Subcutaneous abdominal adipose tissue (tissue), 5 donors: ENCODE measurements at regions not wholly inside any gene's neighbourhood (a gene's known extent, or its start where the extent isn't known, plus 50 kb on each side); places are given as distances from the start of the nearest gene placed in this dataset.

Source experiments
- H3K27ac ChIP-seq: one replicate; pipeline ENCODE4 v1.7.0; 2013; ENCODE audit warnings: low read depth, mild to moderate bottlenecking, inconsistent platforms, low read length, moderate library complexity
- H3K27me3 ChIP-seq, 5 donors: one replicate each; pipeline ENCODE4 v1.7.0; 2013; ENCODE audit warnings: low read length in 5 of 5, inconsistent platforms in 1 of 5; ENCODE audit not compliant: control insufficient read depth in 5 of 5, insufficient read depth in 4 of 5
- H3K36me3 ChIP-seq, 5 donors: one replicate each; pipeline ENCODE4 v1.7.0; 2013; ENCODE audit warnings: low read length in 5 of 5; ENCODE audit not compliant: control insufficient read depth in 5 of 5, insufficient read depth in 5 of 5
- H3K4me1 ChIP-seq, 5 donors: one replicate each; pipeline ENCODE4 v1.7.0; 2013; ENCODE audit warnings: low read length in 5 of 5, mild to moderate bottlenecking in 3 of 5, moderate library complexity in 1 of 5; ENCODE audit not compliant: control insufficient read depth in 5 of 5, insufficient read depth in 5 of 5
- H3K4me3 ChIP-seq, 5 donors: one replicate each; pipeline ENCODE4 v1.7.0; 2013; ENCODE audit warnings: low read length in 5 of 5, low read depth in 1 of 5
- H3K9ac ChIP-seq, 5 donors: one replicate each; pipeline ENCODE4 v1.7.0; 2013; ENCODE audit warnings: low read length in 5 of 5, mild to moderate bottlenecking in 4 of 5, moderate library complexity in 3 of 5
- H3K9me3 ChIP-seq, 5 donors: one replicate each; pipeline ENCODE4 v1.7.0; 2013; ENCODE audit warnings: low read length in 5 of 5; ENCODE audit not compliant: control insufficient read depth in 5 of 5
- donor health status: healthy.
- donor health status: healthy.
- donor health status: healthy.
- donor health status: healthy.
- donor health status: healthy.

DNA sequence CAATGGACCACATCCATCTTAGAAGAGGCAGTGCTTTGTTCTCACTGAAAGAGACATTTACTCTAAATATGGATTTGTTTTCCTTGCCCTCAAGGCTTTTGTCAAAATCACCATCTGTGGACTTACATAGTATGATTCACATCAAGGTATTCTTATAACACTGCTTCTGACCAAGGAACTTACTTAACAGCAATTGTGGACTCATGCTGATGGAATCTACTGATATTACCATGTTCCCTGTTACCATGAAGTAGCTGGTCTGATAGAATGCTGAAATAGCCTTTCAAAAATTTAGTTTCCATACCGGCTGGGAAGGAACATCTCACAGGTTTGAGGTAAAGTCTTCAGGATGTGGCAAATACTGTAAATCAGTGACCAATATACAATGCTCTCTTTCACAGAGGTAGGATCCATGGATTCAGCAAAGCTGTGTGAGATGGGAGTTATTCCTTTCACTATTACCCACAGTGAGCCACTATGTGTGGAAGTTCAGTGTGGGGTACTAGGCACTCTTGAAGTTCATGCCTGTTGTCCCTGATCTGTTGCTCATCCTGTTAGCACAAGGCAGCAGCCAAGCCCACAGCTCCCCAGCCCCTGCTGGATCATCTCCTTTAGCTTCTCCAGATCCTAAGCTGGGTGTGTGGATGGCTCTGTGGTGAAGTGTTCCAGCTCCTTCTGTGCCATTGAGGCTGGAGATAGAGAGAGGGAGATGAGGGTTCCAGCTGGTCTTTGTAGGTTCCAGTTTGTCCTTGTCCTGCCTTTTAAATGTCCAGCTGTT, 126.4 kb downstream of the ATP23 start:
- Histone ChIP-seq H3K9ac (no peak overlapping the region), H3K9me3 (no peaks in the 10 kb centered on the region), H3K4me1 (peaks cover 0 to 14% (median 9%) of the 10 kb centered on the region in 5 donors), H3K27me3 (no peaks in the 10 kb centered on the region), H3K36me3 (no peaks in the 10 kb centered on the region), H3K4me3 (no peak overlapping the region), H3K27ac (no peak overlapping the region)

DNA sequence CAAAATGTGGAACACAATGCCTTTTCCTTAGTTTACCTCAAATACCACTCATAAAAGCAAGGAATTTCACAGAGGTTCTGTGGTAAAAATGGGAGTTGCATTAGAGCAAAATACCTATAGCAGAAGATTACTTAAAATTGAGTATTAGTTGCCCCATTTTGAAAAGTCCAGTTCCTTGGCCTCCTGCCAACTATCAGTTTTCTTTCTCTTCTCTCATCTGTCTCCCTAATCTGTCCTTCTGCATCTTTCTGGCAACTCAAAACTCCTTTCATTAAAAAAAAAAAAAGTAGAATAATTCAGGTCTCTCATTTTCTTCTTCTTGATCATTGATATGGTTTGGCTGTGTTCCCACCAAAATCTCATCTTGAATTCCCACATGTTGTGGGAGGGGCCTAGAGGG, 127.3 kb downstream of the ATP23 start:
- H3K4me1 ChIP-seq = peaks cover 0 to 14% (median 9%) of the 10 kb centered on the region in 5 donors
- no peaks in the 10 kb centered on the region for H3K9me3 ChIP-seq
- H3K36me3 ChIP-seq = no peaks in the 10 kb centered on the region
- H3K4me3 ChIP-seq = no peak overlapping the region
- H3K27me3 ChIP-seq = no peaks in the 10 kb centered on the region
- H3K27ac ChIP-seq = no peak overlapping the region
- no peak overlapping the region for H3K9ac ChIP-seq

DNA sequence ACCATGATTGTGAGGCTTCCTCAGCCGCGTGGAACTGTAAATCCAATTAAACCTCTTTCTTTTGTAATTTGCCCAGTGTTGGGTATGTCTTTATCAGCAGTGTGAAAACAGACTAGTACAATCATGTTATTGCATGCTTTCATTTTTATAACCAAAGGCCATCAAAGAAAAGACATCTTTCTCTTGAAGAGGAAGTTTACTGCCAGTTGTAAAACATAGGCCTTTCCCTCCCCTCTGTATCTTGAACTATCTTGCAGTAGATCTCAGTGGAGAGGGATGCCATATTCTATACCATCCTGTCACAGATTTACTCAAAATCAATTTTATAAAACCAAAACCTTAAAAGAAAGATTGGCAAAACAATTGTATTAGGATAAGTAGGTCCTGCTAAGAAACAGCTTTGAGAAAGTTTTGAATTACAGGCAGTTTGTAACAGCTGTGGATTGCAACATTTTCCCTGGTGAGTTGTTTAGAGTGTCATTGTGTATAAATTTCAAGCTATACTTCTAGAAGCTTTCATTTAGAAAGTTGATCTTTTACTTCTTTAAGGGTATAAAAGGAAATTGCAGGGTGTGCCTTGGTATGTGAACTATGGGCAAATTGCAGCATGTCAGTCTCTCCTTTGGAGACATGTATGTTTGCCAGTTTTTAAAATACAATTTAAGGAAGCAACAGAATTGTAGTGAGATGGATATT, 128.0 kb downstream of the ATP23 start:
- no peak overlapping the region for H3K27ac ChIP-seq

DNA sequence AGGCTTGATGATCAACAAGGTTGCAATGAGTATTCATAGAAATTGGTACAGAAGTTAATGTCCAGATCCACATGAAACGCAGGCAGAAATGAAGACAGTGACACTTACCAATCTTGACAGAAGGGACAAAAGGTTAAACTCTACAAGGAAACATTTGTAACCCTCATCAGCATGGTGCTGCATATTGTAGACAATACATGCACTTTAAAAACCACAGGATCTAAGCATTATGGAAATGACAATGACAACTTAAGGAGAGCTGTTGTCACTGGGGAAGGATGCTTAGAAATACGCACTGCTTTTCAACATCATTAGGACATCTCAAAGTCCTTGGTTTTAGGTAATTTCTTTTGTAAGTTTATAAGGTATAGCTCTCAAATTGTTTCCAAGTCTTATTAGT, 130.6 kb downstream of the ATP23 start:
- H3K36me3 ChIP-seq = no peaks in the 10 kb centered on the region
- H3K27me3 ChIP-seq = no peaks in the 10 kb centered on the region
- H3K4me1 ChIP-seq = peaks cover 0 to 13% (median 9%) of the 10 kb centered on the region in 5 donors
- no peaks in the 10 kb centered on the region for H3K9me3 ChIP-seq
- H3K4me3 ChIP-seq = no peak overlapping the region
- H3K9ac ChIP-seq = no peak overlapping the region
- no peak overlapping the region for H3K27ac ChIP-seq

More for the DNA sequence above, 128.0 kb downstream of the ATP23 start:
- H3K36me3 ChIP-seq = no peaks in the 10 kb centered on the region
- H3K4me1 ChIP-seq = peaks cover 0 to 14% (median 9%) of the 10 kb centered on the region in 5 donors
- no peak overlapping the region for H3K9ac ChIP-seq
- H3K9me3 ChIP-seq = no peaks in the 10 kb centered on the region
- H3K4me3 ChIP-seq = no peak overlapping the region
- H3K27me3 ChIP-seq = no peaks in the 10 kb centered on the region

DNA sequence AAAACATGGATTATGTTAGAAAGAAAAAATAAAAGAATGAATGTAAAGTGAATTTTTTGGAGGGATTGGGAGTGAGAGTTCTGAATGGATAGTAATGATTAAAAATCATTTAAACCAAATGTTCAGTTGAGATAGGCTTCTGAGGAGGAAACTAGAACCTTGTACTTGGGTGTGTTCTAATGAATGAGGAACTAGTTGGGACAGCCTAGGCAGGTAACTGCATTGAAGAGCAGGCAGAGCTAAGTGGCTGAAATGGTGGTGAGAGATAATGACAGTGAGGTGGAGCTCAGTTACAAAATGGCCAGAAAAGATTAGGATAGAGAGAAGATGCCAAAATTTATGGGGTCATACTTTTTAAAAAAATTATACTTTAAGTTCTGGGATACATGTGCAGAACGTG, 132.9 kb downstream of the ATP23 start:
- H3K4me3 ChIP-seq = no peak overlapping the region
- no peak overlapping the region for H3K9ac ChIP-seq
- no peaks in the 10 kb centered on the region for H3K9me3 ChIP-seq
- no peaks in the 10 kb centered on the region for H3K27me3 ChIP-seq
- H3K36me3 ChIP-seq = no peaks in the 10 kb centered on the region
- H3K4me1 ChIP-seq = peaks cover 0 to 9% (median 7%) of the 10 kb centered on the region in 5 donors
- no peak overlapping the region for H3K27ac ChIP-seq

DNA sequence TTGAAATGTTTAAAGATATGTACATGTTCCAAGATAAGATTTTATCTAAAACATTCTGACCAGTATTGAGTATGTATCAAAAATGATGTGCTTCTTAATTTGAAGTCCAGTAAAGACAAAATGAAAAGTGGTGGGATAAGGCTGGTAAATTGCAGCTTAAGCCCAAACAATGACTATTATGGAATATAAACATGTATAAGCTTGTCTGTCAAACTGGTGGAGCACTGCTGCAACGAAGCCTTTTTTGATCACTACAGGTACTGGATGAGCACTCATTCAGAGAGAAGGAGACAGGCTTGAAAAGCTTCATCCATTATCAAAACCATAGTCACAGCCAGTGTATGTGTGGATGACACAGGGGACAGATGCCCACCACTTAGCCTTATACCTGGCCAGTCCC, 138.4 kb downstream of the ATP23 start:
- H3K27ac ChIP-seq = no peak overlapping the region
- H3K9ac ChIP-seq = no peak overlapping the region
- H3K36me3 ChIP-seq = no peaks in the 10 kb centered on the region
- no peaks in the 10 kb centered on the region for H3K4me1 ChIP-seq
- no peaks in the 10 kb centered on the region for H3K9me3 ChIP-seq
- no peaks in the 10 kb centered on the region for H3K27me3 ChIP-seq
- no peak overlapping the region for H3K4me3 ChIP-seq

DNA sequence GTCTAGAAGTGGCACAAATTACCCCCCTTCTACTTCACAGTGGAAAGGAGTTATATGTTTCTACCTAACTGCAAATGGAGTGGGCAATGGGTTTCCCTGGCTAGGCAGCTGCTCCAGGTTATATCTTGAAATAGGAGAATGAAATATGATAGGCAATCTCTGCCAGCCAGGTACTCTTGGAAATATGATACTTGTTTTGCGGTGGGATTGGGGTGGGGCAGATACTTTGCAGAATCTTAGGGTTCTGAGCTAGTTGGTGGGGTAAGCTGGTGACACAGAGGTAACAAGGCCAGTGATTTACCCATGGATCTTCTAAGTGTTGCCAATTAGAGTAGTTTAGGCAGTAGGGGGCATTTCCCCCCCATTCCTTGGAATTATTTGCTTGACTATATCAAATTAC, 140.1 kb downstream of the ATP23 start:
- Histone ChIP-seq H3K9ac (no peak overlapping the region), H3K4me3 (no peak overlapping the region), H3K27me3 (no peaks in the 10 kb centered on the region), H3K36me3 (no peaks in the 10 kb centered on the region), H3K4me1 (no peaks in the 10 kb centered on the region), H3K27ac (no peak overlapping the region), H3K9me3 (no peaks in the 10 kb centered on the region)

DNA sequence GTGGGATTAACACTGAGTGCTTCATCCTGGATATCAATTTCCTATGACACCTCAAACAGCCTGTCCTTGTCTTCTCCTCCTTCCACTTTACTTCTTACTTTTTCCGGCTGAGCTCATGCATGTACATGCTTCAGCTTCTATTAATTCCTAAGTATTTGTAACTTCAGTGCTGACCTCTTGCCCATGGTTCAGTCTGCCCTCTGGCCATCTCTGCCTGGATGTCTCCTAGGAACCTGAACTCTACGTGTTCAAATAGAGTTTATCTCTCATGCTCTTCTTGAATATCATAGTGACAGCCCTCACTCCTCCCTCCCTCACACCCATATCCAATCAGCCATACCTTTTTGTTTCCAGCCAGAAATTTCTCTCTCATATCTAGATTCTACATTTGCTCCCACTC, 141.6 kb downstream of the ATP23 start:
- no peaks in the 10 kb centered on the region for H3K36me3 ChIP-seq
- no peak overlapping the region for H3K9ac ChIP-seq
- no peaks in the 10 kb centered on the region for H3K4me1 ChIP-seq
- H3K27me3 ChIP-seq = no peaks in the 10 kb centered on the region
- no peak overlapping the region for H3K4me3 ChIP-seq
- no peaks in the 10 kb centered on the region for H3K9me3 ChIP-seq
- no peak overlapping the region for H3K27ac ChIP-seq

DNA sequence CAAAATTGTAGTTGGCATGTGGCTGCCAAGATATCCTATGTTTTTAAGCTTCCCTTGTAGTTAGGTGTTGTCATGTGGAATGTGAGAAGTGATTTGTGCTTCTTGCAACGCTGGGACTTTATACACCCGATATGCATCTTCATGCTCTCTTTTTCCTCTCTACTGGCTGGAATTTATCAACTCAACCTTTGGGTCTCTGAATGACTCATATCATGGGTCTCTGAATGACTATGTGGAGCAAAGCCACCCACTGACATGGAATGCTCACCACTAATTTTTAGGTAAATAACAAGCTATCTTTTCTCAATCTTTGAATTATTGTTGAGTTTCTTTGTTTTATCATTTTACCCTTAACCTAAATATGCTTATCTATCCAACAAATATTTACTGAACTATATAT, 144.6 kb downstream of the ATP23 start:
- Histone ChIP-seq H3K27me3 (no peaks in the 10 kb centered on the region), H3K9me3 (no peaks in the 10 kb centered on the region), H3K27ac (no peak overlapping the region), H3K9ac (no peak overlapping the region), H3K4me1 (no peaks in the 10 kb centered on the region), H3K4me3 (no peak overlapping the region), H3K36me3 (no peaks in the 10 kb centered on the region)

DNA sequence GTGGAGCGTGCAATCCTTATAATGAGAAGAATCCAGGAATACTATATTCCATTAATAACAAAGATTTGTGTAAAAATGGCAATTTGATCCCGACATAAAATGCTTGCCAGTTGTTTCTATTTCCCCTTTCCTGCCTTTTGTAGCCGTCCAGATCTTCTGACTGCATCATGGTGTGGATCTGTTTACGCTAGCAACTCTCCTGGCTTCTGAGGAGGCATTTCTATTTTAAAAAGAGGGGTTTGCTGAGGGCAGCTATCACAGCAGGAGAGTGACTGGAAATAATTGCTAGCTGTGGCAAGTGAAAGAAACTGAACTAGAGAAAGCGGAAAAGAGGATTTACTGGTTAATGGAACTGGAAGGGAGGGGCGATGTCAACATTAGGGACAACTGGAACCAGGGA, 145.6 kb downstream of the ATP23 start:
- H3K4me3 ChIP-seq = no peak overlapping the region
- no peaks in the 10 kb centered on the region for H3K4me1 ChIP-seq
- no peaks in the 10 kb centered on the region for H3K27me3 ChIP-seq
- H3K9me3 ChIP-seq = no peaks in the 10 kb centered on the region
- no peak overlapping the region for H3K27ac ChIP-seq
- no peak overlapping the region for H3K9ac ChIP-seq
- no peaks in the 10 kb centered on the region for H3K36me3 ChIP-seq
